ENCODE measurements at regions not wholly inside any gene's neighbourhood (a gene's known extent, or its start where the extent isn't known, plus 50 kb on each side); places are given as distances from the start of the nearest gene placed in this dataset.
A peak's percentile ranks its signal among the peaks of the same experiment; 100 is the strongest.

GRCh38 chr9:108180541-108180940 lies 675.2 kb downstream of the ACTL7B start:
- Histone ChIP-seq H3K9me3 (no peaks in the 10 kb centered on the region), H3K4me1 (peaks cover 0 to 9% (median 4%) of the 10 kb centered on the region in 4 donors), H3K36me3 (no peaks in the 10 kb centered on the region), H3K4me3 (no peak overlapping the region), H3K27me3 (no peaks in the 10 kb centered on the region), H3K27ac (no peak overlapping the region)
- DNase-seq, result peak in 1 of 2 donors; percentile 24
- no peak for TF ChIP-seq CTCF (IDR thresholded peaks at IDR 0.05)
- intact Hi-C loops (cut with DNase I; ENCODE audit: low total_unique reads), result no loop called here

- no peak overlapping the region for H3K27ac ChIP-seq
- intact Hi-C loops (cut with DNase I; ENCODE audit: low total_unique reads), result no loop called here
- H3K4me1 ChIP-seq, result no peaks in the 10 kb centered on the region
- no peaks in the 10 kb centered on the region for H3K27me3 ChIP-seq
- DNase-seq, result no peak
- H3K36me3 ChIP-seq, result no peaks in the 10 kb centered on the region
- H3K9me3 ChIP-seq, result no peaks in the 10 kb centered on the region
- TF ChIP-seq CTCF (IDR thresholded peaks at IDR 0.05), result no peak
- no peak overlapping the region for H3K4me3 ChIP-seq
Observed at GRCh38 chr9:108178318-108178717, 677.5 kb downstream of the ACTL7B start.

- H3K27ac ChIP-seq, result no peak overlapping the region
- no peaks in the 10 kb centered on the region for H3K4me1 ChIP-seq
- no peaks in the 10 kb centered on the region for H3K36me3 ChIP-seq
- DNase-seq, result peak in 1 of 2 donors; percentile 35
- no peaks in the 10 kb centered on the region for H3K9me3 ChIP-seq
- TF ChIP-seq CTCF (IDR thresholded peaks at IDR 0.05), result no peak
- intact Hi-C loops (cut with DNase I; ENCODE audit: low total_unique reads), result no loop called here
- H3K4me3 ChIP-seq, result no peak overlapping the region
- H3K27me3 ChIP-seq, result no peaks in the 10 kb centered on the region
Observed at GRCh38 chr9:108168236-108168850, 678.8 kb upstream of the KLF4 start.

GRCh38 chr9:108167136-108167900 lies 677.7 kb upstream of the KLF4 start:
- Histone ChIP-seq H3K36me3 (no peaks in the 10 kb centered on the region), H3K27me3 (no peaks in the 10 kb centered on the region), H3K4me3 (no peak overlapping the region), H3K4me1 (no peaks in the 10 kb centered on the region), H3K9me3 (no peaks in the 10 kb centered on the region), H3K27ac (no peak overlapping the region)
- no peak for DNase-seq
- no peak for TF ChIP-seq CTCF (IDR thresholded peaks at IDR 0.05)
- intact Hi-C loops (cut with DNase I; ENCODE audit: low total_unique reads), result no loop called here

GRCh38 chr9:108166519-108166918 lies 677.0 kb upstream of the KLF4 start:
- no peaks in the 10 kb centered on the region for H3K9me3 ChIP-seq
- TF ChIP-seq CTCF (IDR thresholded peaks at IDR 0.05), result no peak
- H3K27ac ChIP-seq, result no peak overlapping the region
- H3K4me1 ChIP-seq, result no peaks in the 10 kb centered on the region
- H3K27me3 ChIP-seq, result no peaks in the 10 kb centered on the region
- intact Hi-C loops (cut with DNase I; ENCODE audit: low total_unique reads), result no loop called here
- H3K36me3 ChIP-seq, result no peaks in the 10 kb centered on the region
- no peak overlapping the region for H3K4me3 ChIP-seq
- DNase-seq, result no peak
